HUDEP-2 (cell line): ENCODE measurements at regions not wholly inside any gene's neighbourhood (a gene's known extent, or its start where the extent isn't known, plus 50 kb on each side); places are given as distances from the start of the nearest gene placed in this dataset.

Experiments used
- DNase-seq, 76 experiments: peaks; one replicate each; lab custom pipeline; 2025; ENCODE audit not compliant: unreplicated experiment in 76 of 76; lab: John Stamatoyannopoulos, UW

GRCh38 chr5:110025160-110025559 lies 335.4 kb downstream of the MAN2A1 start:
- DNase-seq = no peak

GRCh38 chr5:110027527-110028322 lies 338.0 kb downstream of the MAN2A1 start:
- no peak for DNase-seq

- DNase-seq = no peak
Observed at GRCh38 chr5:110031402-110032140, 341.8 kb downstream of the MAN2A1 start.

GRCh38 chr5:110032376-110032775 lies 342.6 kb downstream of the MAN2A1 start:
- no peak for DNase-seq

GRCh38 chr5:110034056-110034600 lies 344.4 kb downstream of the MAN2A1 start:
- no peak for DNase-seq

- DNase-seq = no peak
Observed at GRCh38 chr5:110038297-110038997, 348.7 kb downstream of the MAN2A1 start.

- DNase-seq = peak in 1 of 76 experiments; percentile 3
Observed at GRCh38 chr5:110040178-110040577, 350.5 kb downstream of the MAN2A1 start.

GRCh38 chr5:110043025-110043424 lies 353.3 kb downstream of the MAN2A1 start:
- no peak for DNase-seq

GRCh38 chr5:110045158-110045557 lies 355.4 kb downstream of the MAN2A1 start:
- DNase-seq = no peak

GRCh38 chr5:110048491-110048890 lies 358.8 kb downstream of the MAN2A1 start:
- DNase-seq = no peak

GRCh38 chr5:110049816-110050215 lies 360.1 kb downstream of the MAN2A1 start:
- no peak for DNase-seq

GRCh38 chr5:110050640-110051345 lies 361.1 kb downstream of the MAN2A1 start:
- DNase-seq = no peak

GRCh38 chr5:110053205-110053604 lies 363.5 kb downstream of the MAN2A1 start:
- no peak for DNase-seq

GRCh38 chr5:110053824-110054223 lies 364.1 kb downstream of the MAN2A1 start:
- DNase-seq = no peak

- peak in 21 of 76 experiments; percentile 0 to 40 (median 8) for DNase-seq
Observed at GRCh38 chr5:110054240-110054639, 364.5 kb downstream of the MAN2A1 start.

- no peak for DNase-seq
Observed at GRCh38 chr5:110055302-110055701, 365.6 kb downstream of the MAN2A1 start.

GRCh38 chr5:110056580-110057114 lies 366.9 kb downstream of the MAN2A1 start:
- no peak for DNase-seq

GRCh38 chr5:110058175-110058574 lies 368.4 kb downstream of the MAN2A1 start:
- DNase-seq = no peak

GRCh38 chr5:110062246-110062645 lies 372.5 kb downstream of the MAN2A1 start:
- DNase-seq = no peak
